GM12878 (cell line): ENCODE measurements at regions not wholly inside any gene's neighbourhood (a gene's known extent, or its start where the extent isn't known, plus 50 kb on each side); places are given as distances from the start of the nearest gene placed in this dataset.

Experiments
- CHD2 ChIP-seq: IDR thresholded peaks from 2 replicates; pipeline ENCODE4 v1.6.1; 2011; ENCODE audit warnings: low read depth, low read length, improper control_type of control experiment, borderline replicate concordance
- CREM ChIP-seq: IDR thresholded peaks from 2 replicates; pipeline ENCODE4 v1.6.1; 2014; ENCODE audit warnings: antibody characterized with exemption, low read depth
- DPF2 ChIP-seq: fragments of 450-650 bp; IDR thresholded peaks from 2 replicates; pipeline ENCODE4 v1.6.1; 2017; ENCODE audit warnings: mild to moderate bottlenecking
- ETV6 ChIP-seq, 2 experiments: fragments of 450-650 bp in 1 of 2; IDR thresholded peaks in 1 of 2; conservative IDR thresholded peaks in 1 of 2; 2 replicates each; pipeline ENCODE4 v1.6.1; 2014; ENCODE audit warnings: antibody characterized with exemption in 1 of 2, borderline replicate concordance in 1 of 2, low read depth in 1 of 2, mild to moderate bottlenecking in 1 of 2, moderate library complexity in 1 of 2
- GABPA ChIP-seq: IDR thresholded peaks from 2 replicates; pipeline ENCODE4 v1.6.1; 2014; ENCODE audit warnings: antibody characterized with exemption, low read depth, mild to moderate bottlenecking, inconsistent platforms
- JUND ChIP-seq: IDR thresholded peaks from 2 replicates; pipeline ENCODE4 v1.6.1; 2012; ENCODE audit warnings: low read depth, mild to moderate bottlenecking, low read length, improper control_type of control experiment, moderate library complexity
- KDM1A ChIP-seq: fragments of 200-600 bp; sonication (generic); IDR thresholded peaks from 2 replicates; pipeline ENCODE4 v1.6.1; 2016; ENCODE audit warnings: borderline replicate concordance
- MYB ChIP-seq: fragments of 150-350 bp; IDR thresholded peaks from 2 replicates; pipeline ENCODE4 v1.6.1; 2014; ENCODE audit warnings: mild to moderate bottlenecking, low read depth, low read length, borderline replicate concordance
- MYC ChIP-seq: IDR thresholded peaks from 2 replicates; pipeline ENCODE4 v1.6.1; 2011; ENCODE audit warnings: mild to moderate bottlenecking, low read length, moderate library complexity, inconsistent platforms; ENCODE audit not compliant: insufficient read depth, insufficient replicate concordance, insufficient read length, severe bottlenecking
- POLR2A ChIP-seq: IDR thresholded peaks from 2 replicates; pipeline ENCODE4 v1.6.1; 2011; ENCODE audit warnings: low read depth, mild to moderate bottlenecking, low read length
- POLR2AphosphoS2 ChIP-seq: IDR thresholded peaks from 2 replicates; pipeline ENCODE4 v1.6.1; 2011; ENCODE audit warnings: low read depth, mild to moderate bottlenecking, low read length, improper control_type of control experiment, moderate library complexity
- RAD21 ChIP-seq: IDR thresholded peaks from 2 replicates; pipeline ENCODE4 v1.6.1; 2011; ENCODE audit warnings: mild to moderate bottlenecking, low read depth, low read length, moderate library complexity; ENCODE audit not compliant: insufficient read depth
- RAD51 ChIP-seq: fragments of 450-650 bp; IDR thresholded peaks from 2 replicates; pipeline ENCODE4 v1.6.1; 2016; ENCODE audit warnings: moderate library complexity, mild to moderate bottlenecking, inconsistent platforms
- RBBP5 ChIP-seq: fragments of 200-600 bp; sonication (generic); conservative IDR thresholded peaks from 2 replicates; pipeline ENCODE4 v1.6.1; 2016
- RELA ChIP-seq: fragments of 450-650 bp; IDR thresholded peaks from 2 replicates; pipeline ENCODE4 v1.8.0; 2014; ENCODE audit warnings: borderline replicate concordance; ENCODE audit not compliant: partially characterized antibody
- SMC3 ChIP-seq: IDR thresholded peaks from 2 replicates; pipeline ENCODE4 v1.6.1; 2011; ENCODE audit warnings: low read length, improper control_type of control experiment, borderline replicate concordance
- STAT3 ChIP-seq: IDR thresholded peaks from 2 replicates; pipeline ENCODE4 v1.6.1; 2011; ENCODE audit warnings: low read depth, low read length, improper control_type of control experiment
- ZNF217 ChIP-seq: fragments of 450-650 bp; IDR thresholded peaks from 2 replicates; pipeline ENCODE4 v1.6.1; 2017; ENCODE audit warnings: antibody characterized with exemption, mild to moderate bottlenecking
- TF ChIP-seq, protein P1 (sequence below): fragments of 450-650 bp; IDR thresholded peaks from 2 replicates; pipeline ENCODE4 v1.6.1; 2017; ENCODE audit warnings: antibody characterized with exemption, mild to moderate bottlenecking, moderate library complexity
- TF ChIP-seq, protein P2 (sequence below): IDR thresholded peaks from 2 replicates; pipeline ENCODE4 v1.6.1; 2012; ENCODE audit warnings: mild to moderate bottlenecking, low read depth, low read length
- TF ChIP-seq, protein P3 (sequence below): fragments of 450-650 bp; IDR thresholded peaks from 2 replicates; pipeline ENCODE4 v1.6.1; 2017; ENCODE audit warnings: low read depth, mild to moderate bottlenecking, moderate library complexity
- TF ChIP-seq, protein P4 (sequence below): fragments of 450-650 bp; IDR thresholded peaks from 2 replicates; pipeline ENCODE4 v1.6.1; 2017; ENCODE audit warnings: borderline replicate concordance

DNA sequence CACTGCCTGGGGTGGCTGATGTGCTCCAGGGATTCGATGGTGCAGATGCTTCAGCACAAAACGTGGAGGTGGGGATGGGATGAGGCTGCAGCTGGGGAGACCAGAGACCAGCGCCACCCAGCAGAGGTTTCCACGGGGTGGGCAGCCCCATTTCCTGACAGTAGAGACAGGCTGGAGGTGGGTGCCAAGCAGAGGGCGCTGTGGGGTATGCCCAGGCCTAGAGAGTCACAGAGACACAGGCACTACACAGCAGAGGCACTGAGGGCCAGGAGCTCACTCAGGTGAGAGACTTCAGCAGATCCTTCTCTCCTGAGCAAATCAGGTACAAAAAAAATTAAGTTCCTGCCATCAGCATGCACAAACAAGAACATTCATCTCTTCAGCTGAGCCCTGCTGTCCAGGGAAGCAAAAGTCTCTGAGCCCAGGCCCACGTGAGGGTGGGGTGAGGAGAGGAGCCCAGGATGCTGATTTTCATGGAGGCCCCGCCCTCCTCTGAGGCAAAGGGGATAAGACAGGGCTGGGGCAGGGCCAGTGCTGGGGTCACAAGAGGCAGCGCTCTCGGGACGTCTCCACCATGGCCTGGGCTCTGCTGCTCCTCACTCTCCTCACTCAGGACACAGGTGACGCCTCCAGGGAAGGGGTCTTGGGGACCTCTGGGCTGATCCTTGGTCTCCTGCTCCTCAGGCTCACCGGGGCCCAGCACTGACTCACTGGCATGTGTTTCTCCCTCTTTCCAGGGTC is 53.1 kb downstream of the GGTLC2 start (continued):
- TF ChIP-seq, protein P1, sequence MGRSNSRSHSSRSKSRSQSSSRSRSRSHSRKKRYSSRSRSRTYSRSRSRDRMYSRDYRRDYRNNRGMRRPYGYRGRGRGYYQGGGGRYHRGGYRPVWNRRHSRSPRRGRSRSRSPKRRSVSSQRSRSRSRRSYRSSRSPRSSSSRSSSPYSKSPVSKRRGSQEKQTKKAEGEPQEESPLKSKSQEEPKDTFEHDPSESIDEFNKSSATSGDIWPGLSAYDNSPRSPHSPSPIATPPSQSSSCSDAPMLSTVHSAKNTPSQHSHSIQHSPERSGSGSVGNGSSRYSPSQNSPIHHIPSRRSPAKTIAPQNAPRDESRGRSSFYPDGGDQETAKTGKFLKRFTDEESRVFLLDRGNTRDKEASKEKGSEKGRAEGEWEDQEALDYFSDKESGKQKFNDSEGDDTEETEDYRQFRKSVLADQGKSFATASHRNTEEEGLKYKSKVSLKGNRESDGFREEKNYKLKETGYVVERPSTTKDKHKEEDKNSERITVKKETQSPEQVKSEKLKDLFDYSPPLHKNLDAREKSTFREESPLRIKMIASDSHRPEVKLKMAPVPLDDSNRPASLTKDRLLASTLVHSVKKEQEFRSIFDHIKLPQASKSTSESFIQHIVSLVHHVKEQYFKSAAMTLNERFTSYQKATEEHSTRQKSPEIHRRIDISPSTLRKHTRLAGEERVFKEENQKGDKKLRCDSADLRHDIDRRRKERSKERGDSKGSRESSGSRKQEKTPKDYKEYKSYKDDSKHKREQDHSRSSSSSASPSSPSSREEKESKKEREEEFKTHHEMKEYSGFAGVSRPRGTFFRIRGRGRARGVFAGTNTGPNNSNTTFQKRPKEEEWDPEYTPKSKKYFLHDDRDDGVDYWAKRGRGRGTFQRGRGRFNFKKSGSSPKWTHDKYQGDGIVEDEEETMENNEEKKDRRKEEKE: no peak
- TF ChIP-seq DPF2 (no peak), MYB (no peak), CREM (no peak), ETV6 (conservative IDR thresholded peaks at IDR 0.05 in 1 of 2, IDR thresholded peaks at IDR 0.05 in 1 of 2; ENCODE audit: borderline replicate concordance in 1 of 2, low read depth in 1 of 2) (no peak), SMC3 (no peak), RBBP5 (no peak), MYC (no peak), POLR2AphosphoS2 (no peak), JUND (no peak), POLR2A (peak; percentile 86), STAT3 (no peak), RELA (no peak), GABPA (no peak), ZNF217 (no peak), RAD51 (no peak), KDM1A (no peak), RAD21 (peak; percentile 10; the same call in 1 of the 2 replicates), CHD2 (no peak)
- TF ChIP-seq, protein P2, sequence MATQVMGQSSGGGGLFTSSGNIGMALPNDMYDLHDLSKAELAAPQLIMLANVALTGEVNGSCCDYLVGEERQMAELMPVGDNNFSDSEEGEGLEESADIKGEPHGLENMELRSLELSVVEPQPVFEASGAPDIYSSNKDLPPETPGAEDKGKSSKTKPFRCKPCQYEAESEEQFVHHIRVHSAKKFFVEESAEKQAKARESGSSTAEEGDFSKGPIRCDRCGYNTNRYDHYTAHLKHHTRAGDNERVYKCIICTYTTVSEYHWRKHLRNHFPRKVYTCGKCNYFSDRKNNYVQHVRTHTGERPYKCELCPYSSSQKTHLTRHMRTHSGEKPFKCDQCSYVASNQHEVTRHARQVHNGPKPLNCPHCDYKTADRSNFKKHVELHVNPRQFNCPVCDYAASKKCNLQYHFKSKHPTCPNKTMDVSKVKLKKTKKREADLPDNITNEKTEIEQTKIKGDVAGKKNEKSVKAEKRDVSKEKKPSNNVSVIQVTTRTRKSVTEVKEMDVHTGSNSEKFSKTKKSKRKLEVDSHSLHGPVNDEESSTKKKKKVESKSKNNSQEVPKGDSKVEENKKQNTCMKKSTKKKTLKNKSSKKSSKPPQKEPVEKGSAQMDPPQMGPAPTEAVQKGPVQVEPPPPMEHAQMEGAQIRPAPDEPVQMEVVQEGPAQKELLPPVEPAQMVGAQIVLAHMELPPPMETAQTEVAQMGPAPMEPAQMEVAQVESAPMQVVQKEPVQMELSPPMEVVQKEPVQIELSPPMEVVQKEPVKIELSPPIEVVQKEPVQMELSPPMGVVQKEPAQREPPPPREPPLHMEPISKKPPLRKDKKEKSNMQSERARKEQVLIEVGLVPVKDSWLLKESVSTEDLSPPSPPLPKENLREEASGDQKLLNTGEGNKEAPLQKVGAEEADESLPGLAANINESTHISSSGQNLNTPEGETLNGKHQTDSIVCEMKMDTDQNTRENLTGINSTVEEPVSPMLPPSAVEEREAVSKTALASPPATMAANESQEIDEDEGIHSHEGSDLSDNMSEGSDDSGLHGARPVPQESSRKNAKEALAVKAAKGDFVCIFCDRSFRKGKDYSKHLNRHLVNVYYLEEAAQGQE: no peak
- TF ChIP-seq, protein P3, sequence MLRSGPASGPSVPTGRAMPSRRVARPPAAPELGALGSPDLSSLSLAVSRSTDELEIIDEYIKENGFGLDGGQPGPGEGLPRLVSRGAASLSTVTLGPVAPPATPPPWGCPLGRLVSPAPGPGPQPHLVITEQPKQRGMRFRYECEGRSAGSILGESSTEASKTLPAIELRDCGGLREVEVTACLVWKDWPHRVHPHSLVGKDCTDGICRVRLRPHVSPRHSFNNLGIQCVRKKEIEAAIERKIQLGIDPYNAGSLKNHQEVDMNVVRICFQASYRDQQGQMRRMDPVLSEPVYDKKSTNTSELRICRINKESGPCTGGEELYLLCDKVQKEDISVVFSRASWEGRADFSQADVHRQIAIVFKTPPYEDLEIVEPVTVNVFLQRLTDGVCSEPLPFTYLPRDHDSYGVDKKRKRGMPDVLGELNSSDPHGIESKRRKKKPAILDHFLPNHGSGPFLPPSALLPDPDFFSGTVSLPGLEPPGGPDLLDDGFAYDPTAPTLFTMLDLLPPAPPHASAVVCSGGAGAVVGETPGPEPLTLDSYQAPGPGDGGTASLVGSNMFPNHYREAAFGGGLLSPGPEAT: no peak
- TF ChIP-seq, protein P4, sequence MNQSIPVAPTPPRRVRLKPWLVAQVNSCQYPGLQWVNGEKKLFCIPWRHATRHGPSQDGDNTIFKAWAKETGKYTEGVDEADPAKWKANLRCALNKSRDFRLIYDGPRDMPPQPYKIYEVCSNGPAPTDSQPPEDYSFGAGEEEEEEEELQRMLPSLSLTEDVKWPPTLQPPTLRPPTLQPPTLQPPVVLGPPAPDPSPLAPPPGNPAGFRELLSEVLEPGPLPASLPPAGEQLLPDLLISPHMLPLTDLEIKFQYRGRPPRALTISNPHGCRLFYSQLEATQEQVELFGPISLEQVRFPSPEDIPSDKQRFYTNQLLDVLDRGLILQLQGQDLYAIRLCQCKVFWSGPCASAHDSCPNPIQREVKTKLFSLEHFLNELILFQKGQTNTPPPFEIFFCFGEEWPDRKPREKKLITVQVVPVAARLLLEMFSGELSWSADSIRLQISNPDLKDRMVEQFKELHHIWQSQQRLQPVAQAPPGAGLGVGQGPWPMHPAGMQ: no peak
